C4-2B (cell line): ENCODE measurements at regions not wholly inside any gene's neighbourhood (a gene's known extent, or its start where the extent isn't known, plus 50 kb on each side); places are given as distances from the start of the nearest gene placed in this dataset.

Experiments used
- H3K27ac ChIP-seq: fragments of 450-650 bp; 2 replicates; pipeline ENCODE4 v1.5.1; 2017
- ZFX ChIP-seq: fragments of 450-650 bp; IDR thresholded peaks from 2 replicates; pipeline ENCODE4 v1.6.1; 2017
- TF ChIP-seq, protein P1 (sequence below): fragments of 450-650 bp; conservative IDR thresholded peaks from 2 replicates; pipeline ENCODE4 v1.5.1; 2017; ENCODE audit warnings: mild to moderate bottlenecking

DNA sequence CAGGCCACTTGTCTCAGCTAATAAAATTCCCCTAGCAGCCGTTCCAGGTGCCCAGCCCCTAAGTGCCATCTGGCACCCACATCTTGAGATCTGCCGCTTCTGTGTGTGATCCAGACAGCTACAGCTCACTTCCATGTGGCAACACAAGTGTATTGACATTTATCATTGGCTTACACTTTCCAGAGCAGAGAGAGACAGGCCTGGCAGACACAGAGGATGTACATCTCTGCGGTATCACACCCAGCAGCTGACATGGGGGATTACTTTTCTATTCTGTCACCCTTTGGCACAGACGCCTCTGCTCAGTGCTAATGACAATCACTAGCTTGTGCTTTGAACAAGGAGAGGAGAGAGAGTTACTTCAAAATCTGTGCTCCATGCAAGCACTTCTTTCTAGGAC, 195.9 kb downstream of the KDR start:
- no peak overlapping the region for H3K27ac ChIP-seq
- TF ChIP-seq, protein P1, sequence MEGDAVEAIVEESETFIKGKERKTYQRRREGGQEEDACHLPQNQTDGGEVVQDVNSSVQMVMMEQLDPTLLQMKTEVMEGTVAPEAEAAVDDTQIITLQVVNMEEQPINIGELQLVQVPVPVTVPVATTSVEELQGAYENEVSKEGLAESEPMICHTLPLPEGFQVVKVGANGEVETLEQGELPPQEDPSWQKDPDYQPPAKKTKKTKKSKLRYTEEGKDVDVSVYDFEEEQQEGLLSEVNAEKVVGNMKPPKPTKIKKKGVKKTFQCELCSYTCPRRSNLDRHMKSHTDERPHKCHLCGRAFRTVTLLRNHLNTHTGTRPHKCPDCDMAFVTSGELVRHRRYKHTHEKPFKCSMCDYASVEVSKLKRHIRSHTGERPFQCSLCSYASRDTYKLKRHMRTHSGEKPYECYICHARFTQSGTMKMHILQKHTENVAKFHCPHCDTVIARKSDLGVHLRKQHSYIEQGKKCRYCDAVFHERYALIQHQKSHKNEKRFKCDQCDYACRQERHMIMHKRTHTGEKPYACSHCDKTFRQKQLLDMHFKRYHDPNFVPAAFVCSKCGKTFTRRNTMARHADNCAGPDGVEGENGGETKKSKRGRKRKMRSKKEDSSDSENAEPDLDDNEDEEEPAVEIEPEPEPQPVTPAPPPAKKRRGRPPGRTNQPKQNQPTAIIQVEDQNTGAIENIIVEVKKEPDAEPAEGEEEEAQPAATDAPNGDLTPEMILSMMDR: no peak
- TF ChIP-seq ZFX: no peak

DNA sequence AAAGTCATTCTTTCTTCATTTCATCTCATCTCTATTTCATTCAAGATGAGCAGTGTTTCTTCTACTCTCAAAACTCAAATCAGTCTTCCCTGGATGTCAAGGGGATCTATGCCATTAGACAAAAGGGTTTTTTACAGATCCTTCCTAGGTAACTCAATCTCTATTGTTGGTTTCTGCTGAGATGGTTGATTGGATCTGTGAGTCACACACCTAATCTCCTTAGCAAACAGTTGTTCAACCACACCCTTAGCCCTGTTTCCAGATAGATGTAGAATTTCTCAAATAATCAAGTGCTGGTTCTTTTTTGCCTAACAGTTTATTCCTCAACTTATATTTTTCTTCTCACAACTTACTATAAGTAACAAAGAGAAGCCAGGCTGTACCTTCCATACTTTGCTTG, 200.5 kb downstream of the KDR start:
- no peak overlapping the region for H3K27ac ChIP-seq
- TF ChIP-seq ZFX: no peak
- TF ChIP-seq, protein P1: no peak

DNA sequence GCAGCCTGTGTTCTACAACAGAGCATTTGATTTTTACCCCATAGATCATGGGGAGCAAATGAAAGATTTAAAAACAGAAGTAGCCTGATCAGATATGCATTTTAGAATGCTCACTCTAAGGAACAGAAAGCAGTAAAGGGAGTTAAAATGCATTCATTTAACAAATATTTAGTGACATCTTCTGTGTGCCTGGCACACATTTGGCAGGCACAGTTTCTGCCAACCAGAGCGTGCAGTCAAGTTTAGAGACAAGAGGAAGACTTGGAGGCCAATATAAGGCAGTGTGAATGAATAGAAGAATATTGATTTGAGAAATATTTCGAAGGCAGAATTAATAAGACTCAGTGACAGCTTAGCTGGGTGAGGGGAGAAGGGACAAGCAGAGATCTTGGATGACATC, 210.1 kb downstream of the KDR start:
- TF ChIP-seq, protein P1: no peak
- TF ChIP-seq ZFX: no peak
- no peak overlapping the region for H3K27ac ChIP-seq

DNA sequence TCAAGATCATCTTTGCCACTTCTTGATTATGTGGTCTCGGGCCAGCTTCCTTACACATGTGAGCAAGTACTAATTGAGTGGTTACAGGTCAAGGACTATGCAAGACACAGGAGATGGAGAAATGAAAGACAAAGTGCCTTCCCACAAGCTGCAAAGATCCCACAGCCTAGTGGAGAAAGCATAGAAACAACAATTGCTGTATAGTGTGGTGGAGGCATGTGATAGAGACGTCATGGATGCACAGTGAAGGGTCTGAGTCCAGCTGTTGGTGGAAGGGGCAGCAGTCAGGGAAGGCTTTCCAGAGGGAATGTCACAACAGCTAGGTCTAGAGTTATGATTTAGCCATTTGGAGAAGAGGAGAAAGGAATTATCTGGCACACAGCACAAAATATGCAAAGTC, 210.6 kb downstream of the KDR start:
- TF ChIP-seq ZFX: no peak
- TF ChIP-seq, protein P1: no peak
- no peak overlapping the region for H3K27ac ChIP-seq

DNA sequence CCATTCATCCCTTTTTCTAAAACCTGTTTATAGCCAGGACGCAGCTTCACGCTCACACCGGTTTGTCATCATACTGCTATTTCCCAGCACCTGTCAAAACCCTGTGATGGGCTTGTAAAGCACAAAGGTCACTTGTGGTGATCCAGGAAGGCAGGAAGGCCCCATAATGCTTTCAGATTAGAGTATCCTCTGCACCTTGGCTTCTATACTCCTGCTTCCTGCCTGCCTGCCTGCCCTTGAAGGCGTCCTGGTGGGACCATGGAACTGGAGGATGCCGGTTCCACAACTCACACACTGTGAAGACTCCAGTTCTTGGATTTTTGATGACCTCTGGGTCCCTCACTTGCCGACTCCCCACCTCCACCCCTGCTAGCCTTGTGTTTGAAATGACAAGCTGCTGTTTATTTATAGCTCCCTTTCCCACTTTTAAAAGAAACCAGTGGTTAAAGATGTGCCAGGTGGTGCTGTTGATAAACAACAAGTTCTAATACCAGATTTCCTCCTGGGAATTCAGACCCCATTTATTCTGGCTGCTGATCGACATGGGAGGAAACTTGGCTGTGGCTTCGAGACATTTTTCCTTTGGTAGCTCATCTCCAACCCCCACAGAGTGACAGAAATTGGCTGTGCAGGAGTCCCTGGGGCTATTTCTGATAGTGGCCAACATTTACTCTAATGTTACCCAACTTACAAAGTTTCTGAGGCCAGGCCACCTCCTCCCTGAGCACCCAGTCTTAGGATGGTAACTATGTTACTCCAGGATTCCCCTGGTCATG, 211.5 kb downstream of the KDR start:
- no peak overlapping the region for H3K27ac ChIP-seq
- TF ChIP-seq, protein P1: no peak
- TF ChIP-seq ZFX: no peak

DNA sequence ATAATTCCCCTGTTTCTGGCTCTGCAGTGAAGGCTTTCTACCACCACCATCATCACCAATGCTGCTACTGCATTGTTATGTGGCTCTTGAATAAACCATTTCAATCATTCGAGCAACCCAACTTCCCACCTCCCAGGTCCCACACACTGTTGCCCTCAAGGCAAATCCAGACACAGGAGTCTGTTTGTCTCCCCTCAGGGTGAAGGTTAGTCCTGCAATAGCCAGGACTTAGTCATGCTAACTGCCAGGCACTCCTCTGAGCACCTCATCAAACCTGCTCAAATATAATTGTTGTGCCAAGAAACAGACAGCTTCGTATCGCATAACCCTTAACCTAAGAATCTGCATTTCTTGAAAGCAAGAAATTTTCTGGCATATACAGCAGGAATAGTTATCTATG, 213.2 kb downstream of the KDR start:
- no peak overlapping the region for H3K27ac ChIP-seq
- TF ChIP-seq, protein P1: no peak
- no peak for TF ChIP-seq ZFX

DNA sequence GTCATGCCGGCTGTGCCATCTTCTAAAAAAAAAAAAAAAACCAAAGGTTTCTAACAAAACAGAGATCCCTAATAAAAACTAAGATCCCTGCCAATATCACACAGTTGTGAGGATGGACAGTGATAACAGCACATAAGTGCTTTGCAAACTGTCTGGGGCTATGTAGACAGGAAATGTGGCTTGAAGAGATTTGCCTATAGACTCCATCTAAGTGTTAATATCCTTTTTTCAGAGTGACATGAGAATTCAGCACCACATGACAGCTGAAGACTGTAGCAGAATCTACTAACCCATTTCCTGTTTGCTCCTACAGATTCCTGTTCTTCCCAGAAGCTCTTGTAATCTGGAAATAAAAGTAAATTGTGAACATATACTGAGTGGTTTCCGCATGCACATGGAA, 215.4 kb downstream of the KDR start:
- no peak for TF ChIP-seq ZFX
- TF ChIP-seq, protein P1: no peak
- no peak overlapping the region for H3K27ac ChIP-seq
